Stimulated activated CD4-positive, alpha-beta T cell treated with anti-CD3 and anti-CD28 coated beads, TNF-alpha, amount 100 ng/mL, for 24 hours (primary cell): ENCODE measurements at regions not wholly inside any gene's neighbourhood (a gene's known extent, or its start where the extent isn't known, plus 50 kb on each side); places are given as distances from the start of the nearest gene placed in this dataset.
"Not testable (repeated sequence)": the region's sequence is repeated elsewhere in the genome, so short reads cannot be mapped to it uniquely, and the experiment has no call there.

Source experiments
- DNase-seq, 3 experiments: peaks; one replicate each; pipeline ENCODE4 v3.0.0-alpha.2; 2020; ENCODE audit warnings: low read depth in 3 of 3

GRCh38 chr1:18561967-18562366 lies 68.7 kb upstream of the PAX7 start:
- DNase-seq = no peak

DNA sequence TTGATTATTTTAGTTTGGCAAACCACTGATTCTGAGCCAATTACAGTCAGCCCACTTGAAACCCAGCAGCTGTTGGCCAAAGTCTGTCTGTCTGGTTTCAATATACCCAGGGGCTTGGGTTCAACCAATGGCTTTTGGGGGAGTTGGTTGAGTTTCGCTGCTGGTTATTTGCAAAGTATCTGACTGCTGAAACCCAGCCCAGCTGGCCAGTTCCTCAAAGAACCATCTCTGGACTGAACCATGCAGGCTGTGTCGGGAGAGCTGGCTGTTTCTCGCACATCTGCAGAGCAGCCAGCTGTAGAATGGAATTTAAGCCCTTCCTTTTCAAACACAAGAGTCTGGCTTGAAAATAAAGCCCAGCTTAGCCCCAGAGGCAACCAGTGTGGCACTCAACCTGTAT lies 66.0 kb upstream of the PAX7 start:
- DNase-seq = no peak

- no peak for DNase-seq
Observed at GRCh38 chr1:18565321-18565720, 65.3 kb upstream of the PAX7 start.

GRCh38 chr1:18568489-18568888 lies 62.2 kb upstream of the PAX7 start:
- DNase-seq = no peak

DNA sequence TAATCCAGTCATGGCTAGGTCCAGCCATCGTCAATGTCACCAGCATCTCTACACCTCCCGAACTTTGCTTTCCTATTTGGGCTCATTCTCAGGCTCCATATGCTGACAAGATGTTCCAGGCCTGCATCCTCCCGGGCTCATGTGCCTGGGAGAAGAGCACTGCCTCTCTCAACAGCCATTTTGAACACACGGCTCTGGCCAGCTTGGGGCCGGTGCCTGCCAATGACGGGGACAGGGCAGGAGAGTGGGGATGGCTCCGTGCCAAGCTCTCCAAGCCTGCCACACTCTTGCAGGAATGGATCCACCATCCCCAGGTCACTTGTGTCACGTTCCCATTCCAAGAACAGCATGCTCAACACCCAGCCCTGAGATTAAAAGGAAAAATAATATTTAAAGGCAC lies 61.4 kb upstream of the PAX7 start:
- no peak for DNase-seq

DNA sequence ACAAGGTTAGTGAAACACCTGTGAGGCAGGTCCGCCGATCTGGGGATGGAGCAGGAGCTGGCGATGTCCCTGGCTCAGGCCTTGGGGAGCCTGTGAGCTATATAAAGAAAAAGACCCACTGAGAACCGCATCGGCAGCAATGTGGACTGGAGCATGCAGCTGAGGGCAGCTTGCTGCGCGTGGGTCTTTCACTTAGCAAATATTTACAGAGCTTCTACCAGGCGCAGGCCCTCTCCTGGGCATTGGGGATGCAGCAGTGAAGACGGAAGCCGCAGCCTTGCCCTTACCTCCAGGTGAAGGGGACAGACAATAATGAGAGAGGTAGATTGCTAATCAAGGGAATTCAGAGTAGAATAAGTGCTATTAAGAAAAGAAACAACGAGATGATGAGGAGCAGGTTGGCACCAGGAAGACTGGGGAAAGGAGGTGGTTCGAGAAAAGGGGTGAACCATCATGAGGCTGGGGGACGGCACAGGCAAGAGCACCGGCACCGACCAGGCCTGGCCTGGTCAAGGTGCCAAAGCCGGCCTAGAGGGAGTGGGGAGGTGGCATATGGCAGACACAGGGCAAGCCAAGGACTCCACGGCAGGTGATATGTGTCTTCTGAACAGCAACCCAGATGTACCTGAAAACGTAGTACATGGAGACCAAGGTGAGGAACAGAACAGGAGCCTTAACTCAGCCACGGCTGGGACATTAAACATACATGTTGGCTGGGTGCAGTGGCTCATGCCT lies 60.7 kb upstream of the PAX7 start:
- no peak for DNase-seq

DNA sequence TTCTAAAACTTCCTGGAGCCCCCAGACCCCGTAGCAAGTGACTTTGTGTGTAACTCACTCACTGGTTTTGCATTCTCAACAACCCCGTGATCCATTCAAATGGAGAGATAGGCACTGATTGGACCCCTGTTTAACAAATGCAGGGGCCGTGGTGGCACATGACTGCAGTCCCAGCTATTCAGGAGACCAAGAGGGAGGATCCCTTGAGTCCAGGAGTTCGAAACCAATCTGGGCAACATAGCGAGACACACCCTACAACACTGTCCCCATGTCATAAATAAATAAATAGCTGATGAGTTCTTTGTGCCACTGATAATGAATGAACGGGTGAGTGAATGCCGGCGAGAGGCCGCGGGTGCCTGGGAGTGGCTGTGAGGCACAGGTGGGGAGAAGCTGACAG lies 59.4 kb upstream of the PAX7 start:
- DNase-seq = no peak

DNA sequence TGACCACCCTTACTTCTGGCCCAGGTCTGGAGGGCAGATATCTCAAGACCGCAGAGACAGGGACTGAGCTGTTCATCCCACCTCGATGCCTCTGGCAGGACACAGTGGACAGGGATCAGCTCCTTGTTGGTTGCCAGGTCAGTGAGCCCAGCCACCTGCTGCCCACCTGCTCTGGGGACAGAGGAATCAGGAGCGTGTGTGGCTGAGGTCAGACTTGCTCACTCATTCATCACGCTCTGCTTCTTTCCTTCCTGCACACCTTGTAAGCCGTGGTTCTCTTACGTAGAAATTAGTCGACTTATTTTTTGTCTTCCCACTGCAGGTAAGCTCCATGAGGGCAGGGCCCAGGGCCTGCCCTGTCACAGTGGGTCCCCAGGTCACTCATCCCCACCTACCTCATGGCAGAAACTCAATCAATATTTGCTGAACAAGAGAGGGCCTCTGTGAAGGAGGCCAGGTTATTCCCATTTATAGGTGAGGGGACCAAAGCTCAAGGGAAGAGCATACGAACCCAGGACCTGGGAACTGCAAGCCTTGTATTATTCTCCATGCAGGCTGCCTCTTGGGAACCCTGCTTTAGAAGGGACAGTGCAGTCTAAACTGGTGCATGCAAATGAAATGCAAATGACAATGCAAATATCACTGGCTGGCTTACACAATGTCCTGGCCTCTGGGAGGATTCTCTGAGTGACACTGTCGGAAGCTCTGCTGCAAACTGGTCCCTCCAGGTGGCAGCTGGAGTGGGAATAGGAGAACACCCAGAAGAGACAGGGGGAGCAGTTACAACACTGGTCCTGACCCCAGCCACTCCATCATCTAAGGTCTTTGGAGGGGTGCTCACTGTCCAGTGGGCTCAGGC lies 58.4 kb upstream of the PAX7 start:
- DNase-seq = no peak

DNA sequence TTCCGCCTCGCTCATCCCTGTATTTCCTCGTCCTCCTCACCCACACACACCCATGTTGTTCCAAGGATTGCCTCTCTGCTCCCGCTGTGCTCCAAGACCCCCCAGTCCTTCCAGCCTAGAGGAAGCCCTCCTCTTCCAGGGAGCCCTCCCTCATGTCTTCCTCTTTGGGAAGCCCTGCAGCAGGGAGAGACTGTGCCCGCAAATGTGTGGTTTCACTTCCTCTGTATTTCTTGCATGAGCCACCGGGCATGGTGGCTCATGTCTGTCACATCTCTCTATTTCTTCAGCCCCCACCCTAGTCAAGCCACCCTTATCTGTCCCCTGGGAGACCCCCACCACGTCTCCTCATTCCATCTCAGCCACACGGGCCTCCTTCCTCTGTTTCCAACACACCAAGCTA lies 57.5 kb upstream of the PAX7 start:
- no peak for DNase-seq

DNA sequence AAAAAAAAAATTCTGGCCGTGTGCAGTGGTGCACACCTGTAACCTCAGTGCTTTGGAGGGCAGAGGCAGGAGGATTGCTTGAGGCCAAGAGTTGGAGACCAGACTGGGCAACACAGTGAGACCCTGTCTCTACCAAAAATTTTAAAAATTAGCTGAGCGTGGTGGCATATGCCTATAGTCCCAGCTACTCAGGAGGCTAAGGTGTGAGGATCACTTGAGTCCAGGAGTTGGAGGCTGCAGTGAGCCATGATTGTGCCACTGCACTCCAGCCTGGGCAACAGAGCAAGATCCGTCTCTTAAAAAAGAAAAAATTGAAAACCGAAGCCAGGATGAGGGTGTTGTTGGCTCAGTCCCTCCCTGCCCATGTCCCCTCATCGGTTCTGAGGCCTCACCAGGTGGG lies 55.9 kb upstream of the PAX7 start:
- DNase-seq = no peak

GRCh38 chr1:18575620-18576019 lies 55.0 kb upstream of the PAX7 start:
- peak in 2 of 3 experiments; percentile 9 to 47 for DNase-seq

- no peak for DNase-seq
Observed at GRCh38 chr1:18578271-18578670, 52.4 kb upstream of the PAX7 start.

GRCh38 chr1:18579267-18579666 lies 51.4 kb upstream of the PAX7 start:
- DNase-seq = not testable (repeated sequence)

GRCh38 chr1:18580047-18580446 lies 50.6 kb upstream of the PAX7 start:
- no peak for DNase-seq

- no peak for DNase-seq
Observed at GRCh38 chr1:18580691-18581419, 49.8 kb upstream of the PAX7 start.
